Rectal smooth muscle tissue (tissue), 1 donor: ENCODE measurements at regions not wholly inside any gene's neighbourhood (a gene's known extent, or its start where the extent isn't known, plus 50 kb on each side); places are given as distances from the start of the nearest gene placed in this dataset.
A peak's percentile ranks its signal among the peaks of the same experiment; 100 is the strongest.

Experiments
- H3K27ac ChIP-seq: one replicate; pipeline ENCODE4 v1.7.0; 2013; ENCODE audit warnings: low read depth, low read length, inconsistent platforms
- H3K27me3 ChIP-seq: one replicate; pipeline ENCODE4 v1.7.0; 2013; ENCODE audit warnings: low read length; ENCODE audit not compliant: control insufficient read depth, insufficient read depth
- H3K36me3 ChIP-seq: one replicate; pipeline ENCODE4 v1.7.0; 2013; ENCODE audit warnings: low read length; ENCODE audit not compliant: control insufficient read depth, insufficient read depth
- H3K4me1 ChIP-seq: one replicate; pipeline ENCODE4 v1.7.0; 2013; ENCODE audit warnings: low read length; ENCODE audit not compliant: control insufficient read depth, insufficient read depth
- H3K4me3 ChIP-seq: one replicate; pipeline ENCODE4 v1.7.0; 2013; ENCODE audit warnings: low read length
- H3K9ac ChIP-seq: one replicate; pipeline ENCODE4 v1.7.0; 2013; ENCODE audit warnings: low read length

DNA sequence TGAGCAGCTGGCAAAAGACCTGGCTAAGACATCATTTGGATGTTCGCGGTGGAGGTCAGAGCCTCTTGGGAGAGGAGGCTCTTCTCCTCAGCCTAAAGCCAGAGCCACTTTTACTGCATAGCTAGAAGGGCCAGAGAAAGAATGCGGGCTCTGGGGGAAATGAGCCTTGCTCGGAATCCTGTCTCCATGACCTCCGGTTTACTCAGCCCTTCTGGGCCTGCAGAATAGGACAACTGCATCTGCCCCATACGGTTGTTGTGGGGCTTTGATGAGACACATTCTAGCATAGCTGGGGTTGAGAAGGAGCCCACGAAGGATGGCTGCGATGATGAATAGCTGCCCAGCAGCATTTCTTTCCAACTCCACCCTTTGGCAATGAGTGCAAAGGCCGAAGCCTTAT, 115.0 kb upstream of the SLC22A23 start:
- Histone ChIP-seq H3K4me3 (no peak overlapping the region), H3K4me1 (peaks cover 10% of the 10 kb centered on the region), H3K27ac (no peak overlapping the region), H3K36me3 (no peaks in the 10 kb centered on the region), H3K27me3 (no peaks in the 10 kb centered on the region), H3K9ac (no peak overlapping the region)

GRCh38 chr6:3571250-3571681, 114.4 kb upstream of the SLC22A23 start:
- Histone ChIP-seq H3K4me3 (no peak overlapping the region), H3K36me3 (no peaks in the 10 kb centered on the region), H3K9ac (no peak overlapping the region), H3K27ac (no peak overlapping the region), H3K4me1 (peaks cover 10% of the 10 kb centered on the region), H3K27me3 (no peaks in the 10 kb centered on the region)

DNA sequence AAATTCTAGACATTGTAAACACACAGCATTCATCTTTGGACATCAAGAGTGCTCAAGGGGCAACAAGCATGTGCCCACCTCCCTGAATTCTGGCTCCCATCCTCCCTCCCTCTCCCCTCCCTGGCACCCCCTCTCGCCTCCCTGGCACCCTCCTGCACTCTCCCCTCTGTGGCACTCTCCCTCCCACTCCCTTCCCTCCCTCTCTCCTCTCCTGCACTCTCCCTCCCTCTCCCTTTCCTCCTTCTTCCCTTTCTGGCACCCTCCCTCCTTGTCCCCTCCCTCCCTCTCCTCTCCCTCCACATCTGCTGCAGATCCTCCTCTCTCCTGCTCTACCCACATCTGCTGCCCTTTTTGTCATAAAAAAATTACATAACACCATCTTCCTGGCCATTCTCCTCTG, 113.0 kb upstream of the SLC22A23 start:
- Histone ChIP-seq H3K27me3 (no peaks in the 10 kb centered on the region), H3K27ac (peak overlapping the region; percentile 30), H3K36me3 (no peaks in the 10 kb centered on the region), H3K4me1 (peaks cover 10% of the 10 kb centered on the region), H3K9ac (no peak overlapping the region), H3K4me3 (no peak overlapping the region)

GRCh38 chr6:3568396-3569082, 111.7 kb upstream of the SLC22A23 start:
- Histone ChIP-seq H3K4me3 (no peak overlapping the region), H3K36me3 (no peaks in the 10 kb centered on the region), H3K27me3 (no peaks in the 10 kb centered on the region), H3K9ac (no peak overlapping the region), H3K4me1 (peaks cover 10% of the 10 kb centered on the region), H3K27ac (peak overlapping the region; percentile 44)

DNA sequence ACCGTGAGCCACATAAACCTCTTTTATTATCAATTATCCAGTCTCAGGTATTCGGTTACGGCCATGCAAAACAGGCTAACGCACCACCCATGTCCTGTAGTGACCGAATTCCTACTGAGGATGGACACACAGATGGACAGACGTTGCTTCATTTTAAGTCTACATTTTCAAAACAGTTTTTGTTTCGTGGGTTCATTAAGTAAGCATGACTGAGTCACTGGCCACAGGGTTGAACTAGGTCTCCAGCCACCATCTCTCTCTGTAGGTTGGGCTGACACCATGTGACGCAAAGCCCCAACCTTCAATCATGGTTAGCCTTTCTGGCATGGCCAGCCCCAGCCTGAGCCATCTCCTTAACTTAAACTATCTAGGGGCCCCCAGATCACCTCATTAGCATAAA, 110.0 kb upstream of the SLC22A23 start:
- no peaks in the 10 kb centered on the region for H3K27me3 ChIP-seq
- no peak overlapping the region for H3K4me3 ChIP-seq
- H3K4me1 ChIP-seq, result peaks cover 10% of the 10 kb centered on the region
- H3K36me3 ChIP-seq, result no peaks in the 10 kb centered on the region
- no peak overlapping the region for H3K9ac ChIP-seq
- no peak overlapping the region for H3K27ac ChIP-seq

- no peak overlapping the region for H3K27ac ChIP-seq
- no peak overlapping the region for H3K4me3 ChIP-seq
- no peaks in the 10 kb centered on the region for H3K27me3 ChIP-seq
- H3K9ac ChIP-seq, result no peak overlapping the region
- H3K4me1 ChIP-seq, result peaks cover 10% of the 10 kb centered on the region
- no peaks in the 10 kb centered on the region for H3K36me3 ChIP-seq
Measured at GRCh38 chr6:3565291-3565690, 108.4 kb upstream of the SLC22A23 start.

- no peaks in the 10 kb centered on the region for H3K36me3 ChIP-seq
- no peak overlapping the region for H3K9ac ChIP-seq
- H3K4me3 ChIP-seq, result no peak overlapping the region
- no peak overlapping the region for H3K27ac ChIP-seq
- H3K27me3 ChIP-seq, result no peaks in the 10 kb centered on the region
- H3K4me1 ChIP-seq, result no peaks in the 10 kb centered on the region
Measured at GRCh38 chr6:3561725-3562124, 104.9 kb upstream of the SLC22A23 start.

DNA sequence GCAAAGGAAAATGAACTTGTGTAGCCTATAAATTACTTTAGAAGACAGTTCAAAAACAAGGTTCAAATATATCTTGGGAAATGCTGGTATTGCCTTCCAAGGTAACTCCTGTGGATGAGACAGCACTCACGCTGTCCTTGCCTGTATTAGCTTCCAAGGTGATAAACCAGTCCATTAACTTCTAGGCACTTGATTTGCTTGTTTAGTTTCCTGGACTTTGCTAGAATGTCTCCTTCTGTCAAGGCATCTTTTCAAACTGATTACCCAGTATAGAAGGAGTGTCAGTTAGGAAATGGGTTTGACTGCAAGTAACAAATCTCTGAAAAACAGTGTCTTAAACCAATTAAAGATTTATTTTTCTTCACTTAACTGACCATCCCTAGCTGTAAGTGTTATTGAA, 103.4 kb upstream of the SLC22A23 start:
- Histone ChIP-seq H3K9ac (no peak overlapping the region), H3K36me3 (no peaks in the 10 kb centered on the region), H3K27me3 (no peaks in the 10 kb centered on the region), H3K4me1 (no peaks in the 10 kb centered on the region), H3K27ac (no peak overlapping the region), H3K4me3 (no peak overlapping the region)

GRCh38 chr6:3559561-3559960, 102.7 kb upstream of the SLC22A23 start:
- H3K4me1 ChIP-seq, result no peaks in the 10 kb centered on the region
- H3K9ac ChIP-seq, result no peak overlapping the region
- no peaks in the 10 kb centered on the region for H3K36me3 ChIP-seq
- H3K27ac ChIP-seq, result no peak overlapping the region
- no peak overlapping the region for H3K4me3 ChIP-seq
- no peaks in the 10 kb centered on the region for H3K27me3 ChIP-seq

DNA sequence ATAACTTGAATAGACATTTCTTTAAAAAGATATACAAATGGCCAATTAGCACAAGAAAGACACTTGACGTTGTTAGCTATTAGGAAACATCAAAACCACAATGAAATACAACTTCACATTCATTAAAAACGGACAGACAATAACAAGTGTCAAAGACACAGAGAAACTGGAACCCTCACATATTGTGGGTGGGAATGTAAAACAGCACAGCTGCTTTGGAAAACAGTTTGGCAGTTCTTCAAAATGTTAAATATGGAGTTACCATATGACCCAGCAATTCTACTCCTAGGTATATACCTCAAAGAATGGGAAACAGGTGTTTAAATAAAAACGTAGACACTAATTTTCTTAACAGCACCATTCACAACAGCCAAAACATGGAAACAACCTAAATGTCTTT, 100.5 kb upstream of the SLC22A23 start:
- H3K27me3 ChIP-seq, result no peaks in the 10 kb centered on the region
- H3K27ac ChIP-seq, result no peak overlapping the region
- no peak overlapping the region for H3K4me3 ChIP-seq
- H3K4me1 ChIP-seq, result no peaks in the 10 kb centered on the region
- no peak overlapping the region for H3K9ac ChIP-seq
- H3K36me3 ChIP-seq, result no peaks in the 10 kb centered on the region

DNA sequence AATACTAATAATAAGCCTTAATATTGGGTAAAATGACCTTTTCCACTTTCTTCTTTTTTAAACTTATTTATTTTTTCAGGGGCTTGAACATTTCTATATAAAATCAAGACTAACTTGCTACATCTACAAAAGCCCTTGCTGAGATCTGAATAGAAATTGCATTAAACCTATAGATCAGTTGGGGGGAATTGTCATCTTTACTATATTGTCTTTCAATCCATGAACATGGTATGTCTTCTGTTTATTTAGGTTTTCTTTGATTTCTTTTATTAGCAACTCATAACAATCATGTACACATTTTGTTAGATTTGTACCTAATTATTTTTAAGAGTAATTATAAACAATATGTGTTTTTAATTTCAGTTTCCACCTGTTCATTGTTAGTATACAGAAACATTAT, 96.4 kb upstream of the SLC22A23 start:
- no peak overlapping the region for H3K9ac ChIP-seq
- no peak overlapping the region for H3K4me3 ChIP-seq

GRCh38 chr6:3551716-3552511, 95.1 kb upstream of the SLC22A23 start:
- Histone ChIP-seq H3K4me1 (no peaks in the 10 kb centered on the region), H3K27me3 (no peaks in the 10 kb centered on the region), H3K36me3 (no peaks in the 10 kb centered on the region), H3K27ac (no peak overlapping the region), H3K9ac (no peak overlapping the region), H3K4me3 (no peak overlapping the region)

More for the DNA sequence above, 96.4 kb upstream of the SLC22A23 start:
- Histone ChIP-seq H3K27me3 (no peaks in the 10 kb centered on the region), H3K27ac (no peak overlapping the region), H3K4me1 (no peaks in the 10 kb centered on the region), H3K36me3 (no peaks in the 10 kb centered on the region)
